SU-DHL-6 (cell line): ENCODE measurements at regions not wholly inside any gene's neighbourhood (a gene's known extent, or its start where the extent isn't known, plus 50 kb on each side); places are given as distances from the start of the nearest gene placed in this dataset.

Source experiments
- H2AFZ ChIP-seq: fragments of 200-600 bp; sonication (generic); 2 replicates; pipeline ENCODE4 v1.6.1; 2014; ENCODE audit warnings: low read depth, mild to moderate bottlenecking, moderate library complexity, mixed read lengths, antibody characterized with exemption, low read length; ENCODE audit not compliant: severe bottlenecking
- H3F3A ChIP-seq: fragments of 200-600 bp; shearing (Covaris generic); 2 replicates; pipeline ENCODE4 v1.6.0; 2016; ENCODE audit warnings: antibody characterized with exemption, mild to moderate bottlenecking; ENCODE audit not compliant: insufficient read depth
- H3K27ac ChIP-seq: fragments of 200-600 bp; sonication (generic); 2 replicates; pipeline ENCODE4 v1.5.1; 2016; ENCODE audit warnings: low read depth, mild to moderate bottlenecking, low read length, moderate library complexity, mixed read lengths
- H3K27me3 ChIP-seq: fragments of 200-600 bp; sonication (generic), shearing (Covaris generic); 2 replicates; pipeline ENCODE4 v1.6.0; 2014; ENCODE audit warnings: mild to moderate bottlenecking, low read length
- H3K36me3 ChIP-seq: fragments of 200-600 bp; sonication (generic); 2 replicates; pipeline ENCODE4 v1.6.1; 2014; ENCODE audit warnings: mild to moderate bottlenecking, low read length, mixed read lengths
- H3K4me2 ChIP-seq: fragments of 300-600, 200-600 bp; shearing (Covaris generic), sonication (generic); 2 replicates; pipeline ENCODE4 v1.6.0; 2014; ENCODE audit warnings: low read length, low read depth, mild to moderate bottlenecking; ENCODE audit not compliant: poor library complexity, severe bottlenecking
- H3K4me3 ChIP-seq: fragments of 200-600 bp; sonication (generic); 2 replicates; pipeline ENCODE4 v1.5.1; 2014; ENCODE audit warnings: antibody characterized with exemption, low read length, mild to moderate bottlenecking, mixed read lengths; ENCODE audit not compliant: insufficient read depth, poor library complexity, severe bottlenecking
- H3K79me2 ChIP-seq: fragments of 200-600 bp; sonication (generic); 2 replicates; pipeline ENCODE4 v1.6.1; 2014; ENCODE audit warnings: mild to moderate bottlenecking, low read length, moderate library complexity; ENCODE audit not compliant: insufficient read depth
- H3K9ac ChIP-seq: fragments of 200-600 bp; sonication (generic); 2 replicates; pipeline ENCODE4 v1.7.0; 2014; ENCODE audit warnings: mild to moderate bottlenecking, low read length
- H3K9me2 ChIP-seq: fragments of 200-600 bp; sonication (generic); replicated peaks from 2 replicates; pipeline ENCODE4 v1.6.1; 2014; ENCODE audit warnings: low read length; ENCODE audit not compliant: insufficient read depth
- H3K9me3 ChIP-seq: fragments of 200-600 bp; sonication (generic); 2 replicates; pipeline ENCODE4 v1.6.1; 2014; ENCODE audit warnings: low read length, mixed read lengths; ENCODE audit not compliant: insufficient read depth
- H4K20me1 ChIP-seq: fragments of 200-600 bp; sonication (generic); 2 replicates; pipeline ENCODE4 v1.6.1; 2014; ENCODE audit warnings: low read depth, mild to moderate bottlenecking, antibody characterized with exemption, low read length, moderate library complexity, mixed read lengths
- EZH2phosphoT487 ChIP-seq: fragments of 200-600 bp; sonication (generic), shearing (Covaris generic); conservative IDR thresholded peaks from 2 replicates; pipeline ENCODE4 v1.6.1; 2018; ENCODE audit warnings: mild to moderate bottlenecking, antibody characterized with exemption, low read length, moderate library complexity, mixed read lengths
- TF ChIP-seq, protein P1 (sequence below): fragments of 200-600 bp; sonication (generic); IDR thresholded peaks from one replicate; pipeline ENCODE4 v1.5.1; 2017; ENCODE audit warnings: antibody characterized with exemption, mild to moderate bottlenecking, low read length, moderate library complexity; ENCODE audit not compliant: insufficient read depth, poor library complexity, severe bottlenecking

DNA sequence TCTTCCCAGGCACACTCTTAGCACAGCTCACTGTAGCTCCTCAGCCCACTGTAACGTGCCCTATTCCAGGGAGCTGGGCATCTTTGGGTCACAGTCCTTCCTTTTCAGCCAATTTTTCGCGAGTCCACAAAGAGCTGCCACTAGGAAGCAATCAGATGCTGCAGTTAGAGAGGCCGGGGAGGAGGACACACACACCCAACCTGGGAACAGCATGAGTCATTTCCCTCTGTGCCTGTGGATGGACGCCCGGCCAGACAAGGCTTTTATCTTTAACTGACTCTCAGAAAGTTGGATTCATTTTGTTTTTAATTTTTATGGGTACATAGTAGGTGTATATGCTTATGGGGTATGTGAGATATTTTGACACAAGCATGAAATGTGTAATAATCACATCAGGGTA lies 918.6 kb downstream of the UQCRFS1 start:
- H3K79me2 ChIP-seq = no peaks in the 10 kb centered on the region
- H2AFZ ChIP-seq = no peak overlapping the region
- H3K9ac ChIP-seq = no peak overlapping the region
- H4K20me1 ChIP-seq = no peaks in the 10 kb centered on the region
- H3K4me3 ChIP-seq = no peak overlapping the region
- no peak overlapping the region for H3K4me2 ChIP-seq
- no peak overlapping the region for H3K27ac ChIP-seq
- H3F3A ChIP-seq = no peaks in the 10 kb centered on the region
- H3K9me2 ChIP-seq = no peaks in the 10 kb centered on the region
- no peaks in the 10 kb centered on the region for H3K9me3 ChIP-seq
- no peaks in the 10 kb centered on the region for H3K27me3 ChIP-seq
- H3K36me3 ChIP-seq = no peaks in the 10 kb centered on the region
- TF ChIP-seq EZH2phosphoT487 = no peak
- TF ChIP-seq, protein P1, sequence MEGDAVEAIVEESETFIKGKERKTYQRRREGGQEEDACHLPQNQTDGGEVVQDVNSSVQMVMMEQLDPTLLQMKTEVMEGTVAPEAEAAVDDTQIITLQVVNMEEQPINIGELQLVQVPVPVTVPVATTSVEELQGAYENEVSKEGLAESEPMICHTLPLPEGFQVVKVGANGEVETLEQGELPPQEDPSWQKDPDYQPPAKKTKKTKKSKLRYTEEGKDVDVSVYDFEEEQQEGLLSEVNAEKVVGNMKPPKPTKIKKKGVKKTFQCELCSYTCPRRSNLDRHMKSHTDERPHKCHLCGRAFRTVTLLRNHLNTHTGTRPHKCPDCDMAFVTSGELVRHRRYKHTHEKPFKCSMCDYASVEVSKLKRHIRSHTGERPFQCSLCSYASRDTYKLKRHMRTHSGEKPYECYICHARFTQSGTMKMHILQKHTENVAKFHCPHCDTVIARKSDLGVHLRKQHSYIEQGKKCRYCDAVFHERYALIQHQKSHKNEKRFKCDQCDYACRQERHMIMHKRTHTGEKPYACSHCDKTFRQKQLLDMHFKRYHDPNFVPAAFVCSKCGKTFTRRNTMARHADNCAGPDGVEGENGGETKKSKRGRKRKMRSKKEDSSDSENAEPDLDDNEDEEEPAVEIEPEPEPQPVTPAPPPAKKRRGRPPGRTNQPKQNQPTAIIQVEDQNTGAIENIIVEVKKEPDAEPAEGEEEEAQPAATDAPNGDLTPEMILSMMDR = no peak

DNA sequence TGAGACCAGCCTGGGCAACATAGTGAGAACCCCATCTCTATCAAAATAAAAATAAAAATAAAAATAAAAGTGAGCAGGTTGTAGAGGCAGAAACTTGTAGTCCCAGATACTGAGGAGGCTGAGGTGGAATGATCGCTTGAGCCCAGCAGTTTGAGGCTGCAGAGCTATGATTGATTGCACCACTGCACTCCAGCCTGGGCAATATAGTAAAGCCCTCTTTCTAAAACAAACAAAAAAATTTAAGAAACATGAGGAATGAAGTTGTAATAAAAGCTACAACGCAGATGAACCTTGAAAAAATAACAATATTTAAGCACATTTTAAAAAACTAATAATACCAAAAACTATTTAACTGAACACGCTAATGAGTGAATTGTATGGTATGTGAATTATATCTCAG lies 919.3 kb downstream of the UQCRFS1 start:
- Histone ChIP-seq H3K9ac (no peak overlapping the region), H3K9me2 (no peaks in the 10 kb centered on the region), H3K4me3 (no peak overlapping the region), H3K36me3 (no peaks in the 10 kb centered on the region), H3K27ac (no peak overlapping the region), H2AFZ (no peak overlapping the region), H4K20me1 (no peaks in the 10 kb centered on the region), H3F3A (no peaks in the 10 kb centered on the region), H3K9me3 (no peaks in the 10 kb centered on the region), H3K27me3 (no peaks in the 10 kb centered on the region), H3K4me2 (no peak overlapping the region), H3K79me2 (no peaks in the 10 kb centered on the region)
- no peak for TF ChIP-seq EZH2phosphoT487
- TF ChIP-seq, protein P1 = no peak

DNA sequence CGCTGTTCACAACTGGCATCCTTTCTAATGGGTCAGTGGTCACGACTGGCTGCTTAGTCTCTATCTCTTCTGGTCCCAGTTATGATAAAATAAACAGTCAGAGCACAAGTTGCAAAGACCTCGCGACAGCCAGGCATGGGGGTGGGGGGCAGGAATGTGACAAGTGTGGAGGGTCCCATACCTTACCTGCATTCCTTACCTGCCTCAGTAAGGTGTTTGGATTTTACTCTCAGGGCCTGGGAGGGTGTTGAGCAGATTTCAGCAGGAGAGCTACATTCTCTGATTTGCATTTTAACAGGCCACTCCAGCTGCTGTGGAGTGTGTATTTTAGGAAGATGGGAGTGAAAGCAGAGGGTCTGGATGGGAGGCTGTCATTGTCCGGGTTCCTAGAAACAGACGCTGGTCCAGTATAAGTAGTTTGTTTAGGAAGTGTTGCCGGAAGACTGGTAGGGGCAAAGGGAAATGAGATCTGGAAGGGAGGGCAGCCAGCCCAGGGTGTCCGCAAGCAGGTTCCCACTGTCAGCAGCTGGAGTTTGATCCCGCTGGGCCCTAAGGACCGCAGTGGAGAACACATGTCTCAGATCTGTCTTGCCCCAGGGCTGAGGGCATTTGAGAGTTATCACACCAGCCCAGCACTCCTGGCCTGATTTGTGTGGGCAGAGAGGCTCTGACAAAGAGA lies 920.0 kb downstream of the UQCRFS1 start:
- H3K79me2 ChIP-seq = no peaks in the 10 kb centered on the region
- H3K36me3 ChIP-seq = no peaks in the 10 kb centered on the region
- no peak overlapping the region for H3K4me2 ChIP-seq
- no peak overlapping the region for H3K4me3 ChIP-seq
- H3K9me3 ChIP-seq = no peaks in the 10 kb centered on the region
- no peak overlapping the region for H3K9ac ChIP-seq
- no peak for TF ChIP-seq EZH2phosphoT487
- TF ChIP-seq, protein P1 = no peak
- no peaks in the 10 kb centered on the region for H3F3A ChIP-seq
- H3K27me3 ChIP-seq = no peaks in the 10 kb centered on the region
- no peak overlapping the region for H3K27ac ChIP-seq
- no peaks in the 10 kb centered on the region for H3K9me2 ChIP-seq
- H4K20me1 ChIP-seq = no peaks in the 10 kb centered on the region
- no peak overlapping the region for H2AFZ ChIP-seq
